SK-N-MC (cell line): ENCODE measurements at regions not wholly inside any gene's neighbourhood (a gene's known extent, or its start where the extent isn't known, plus 50 kb on each side); places are given as distances from the start of the nearest gene placed in this dataset.

Source experiments
- EZH2 ChIP-seq: fragments of 200-600 bp; sonication (generic); IDR thresholded peaks from one replicate; pipeline ENCODE4 v1.6.1; 2017; ENCODE audit warnings: antibody characterized with exemption
- FOXP2 ChIP-seq: optimal IDR thresholded peaks from 2 replicates; pipeline ENCODE3; 2011; ENCODE audit warnings: mild to moderate bottlenecking, moderate library complexity; ENCODE audit not compliant: insufficient read depth; ENCODE audit errors: extremely low read length, control extremely low read depth

GRCh38 chr2:191526536-191526935 lies 151.4 kb upstream of the NABP1 start:
- TF ChIP-seq FOXP2: no peak
- TF ChIP-seq EZH2: no peak
